ENCODE measurements at regions not wholly inside any gene's neighbourhood (a gene's known extent, or its start where the extent isn't known, plus 50 kb on each side); places are given as distances from the start of the nearest gene placed in this dataset.

DNA sequence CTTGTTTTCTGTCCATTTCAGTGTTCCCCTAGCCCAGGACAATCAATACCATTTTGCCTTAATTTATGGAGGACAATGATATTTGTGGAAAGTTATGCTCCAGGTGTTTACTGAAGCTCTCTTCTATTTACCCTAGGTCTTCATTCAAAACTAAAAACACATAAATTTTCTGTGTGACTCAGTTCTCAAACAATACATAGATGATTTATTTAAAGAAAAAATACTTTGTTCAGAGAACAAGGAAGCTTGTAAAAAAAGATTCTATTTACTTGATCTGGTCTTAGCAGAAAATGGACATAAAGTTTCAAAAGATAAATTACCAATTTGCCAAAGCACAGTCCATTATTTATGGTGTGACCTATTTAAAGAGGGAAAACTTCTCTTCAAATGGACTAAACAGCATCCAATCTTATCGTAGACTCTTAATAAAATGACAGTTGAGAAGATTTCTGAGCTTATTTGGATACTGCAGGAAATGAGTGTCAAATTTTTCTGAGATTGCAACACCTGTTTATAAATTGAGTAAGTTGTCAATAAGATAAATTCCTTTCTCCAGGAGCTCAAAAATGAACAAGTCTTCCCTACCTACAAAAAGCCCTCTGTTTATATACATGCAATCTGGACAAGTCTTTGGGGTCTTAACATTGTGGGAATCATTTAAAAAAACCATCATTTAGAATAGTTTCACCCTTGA, 627.2 kb downstream of the PSAT1 start:
- TF ChIP-seq, protein P1, sequence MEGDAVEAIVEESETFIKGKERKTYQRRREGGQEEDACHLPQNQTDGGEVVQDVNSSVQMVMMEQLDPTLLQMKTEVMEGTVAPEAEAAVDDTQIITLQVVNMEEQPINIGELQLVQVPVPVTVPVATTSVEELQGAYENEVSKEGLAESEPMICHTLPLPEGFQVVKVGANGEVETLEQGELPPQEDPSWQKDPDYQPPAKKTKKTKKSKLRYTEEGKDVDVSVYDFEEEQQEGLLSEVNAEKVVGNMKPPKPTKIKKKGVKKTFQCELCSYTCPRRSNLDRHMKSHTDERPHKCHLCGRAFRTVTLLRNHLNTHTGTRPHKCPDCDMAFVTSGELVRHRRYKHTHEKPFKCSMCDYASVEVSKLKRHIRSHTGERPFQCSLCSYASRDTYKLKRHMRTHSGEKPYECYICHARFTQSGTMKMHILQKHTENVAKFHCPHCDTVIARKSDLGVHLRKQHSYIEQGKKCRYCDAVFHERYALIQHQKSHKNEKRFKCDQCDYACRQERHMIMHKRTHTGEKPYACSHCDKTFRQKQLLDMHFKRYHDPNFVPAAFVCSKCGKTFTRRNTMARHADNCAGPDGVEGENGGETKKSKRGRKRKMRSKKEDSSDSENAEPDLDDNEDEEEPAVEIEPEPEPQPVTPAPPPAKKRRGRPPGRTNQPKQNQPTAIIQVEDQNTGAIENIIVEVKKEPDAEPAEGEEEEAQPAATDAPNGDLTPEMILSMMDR (IDR thresholded peaks at IDR 0.05), result no peak
- Mint-ChIP-seq H3K9me3 (no peaks in the 10 kb centered on the region), H3K4me3 (no peak overlapping the region), H3K27ac (no peak overlapping the region), H3K27me3 (peaks cover 2% of the 10 kb centered on the region), H3K4me1 (no peaks in the 10 kb centered on the region), H3K36me3 (ENCODE audit: low read depth) (no peaks in the 10 kb centered on the region)
- DNase-seq (no peak), ATAC-seq (ENCODE audit: low read depth) (no peak)
- CTCF ChIA-PET, result no interaction called here
- POLR2A ChIA-PET, result no interaction called here
- intact Hi-C loops (cut with micrococcal nuclease), result loop anchor here (10.0 kb wide), 1 partner anchor 61 kb away; no protein-coding TSS in a partner anchor

DNA sequence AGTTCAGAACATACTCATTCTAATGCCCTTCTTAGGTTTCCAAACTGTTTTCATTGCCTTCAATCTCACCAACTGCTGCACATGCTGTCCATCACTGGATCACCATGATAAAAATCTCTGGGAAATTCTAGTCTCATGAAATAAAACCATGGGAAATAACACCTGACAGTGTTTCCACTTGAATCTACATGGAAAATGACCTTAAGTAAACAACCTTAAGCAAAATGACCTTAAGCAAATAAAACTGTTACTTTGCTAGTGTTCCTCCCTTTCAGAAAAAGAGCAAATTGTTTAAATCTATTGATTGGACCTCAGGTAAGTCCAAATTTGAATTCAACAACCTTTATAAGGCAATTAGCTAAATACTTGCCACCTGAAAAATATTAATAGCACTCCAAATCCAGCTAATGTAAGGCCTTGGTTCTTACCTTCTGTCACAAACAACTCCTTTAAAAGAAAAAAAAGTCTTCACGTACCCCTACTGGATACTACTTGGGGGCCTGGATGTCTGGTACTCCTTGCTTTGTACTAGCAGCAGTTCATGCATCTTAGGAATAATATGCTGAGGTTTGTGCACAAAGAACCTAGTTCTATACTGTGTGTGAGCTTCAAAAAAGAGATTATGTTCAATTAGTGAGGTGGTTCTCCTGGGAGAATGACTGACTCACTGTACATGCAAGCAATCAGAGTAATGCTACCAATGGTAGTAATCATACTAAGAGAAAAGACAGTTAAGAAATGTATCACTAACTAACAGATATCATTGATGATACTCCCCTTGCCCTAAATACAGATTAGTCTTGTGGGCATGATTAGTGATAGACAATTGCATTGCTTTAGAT, 630.4 kb downstream of the PSAT1 start:
- no peaks in the 10 kb centered on the region for H3K4me1 Mint-ChIP-seq
- TF ChIP-seq, protein P1 (IDR thresholded peaks at IDR 0.05), result no peak
- H3K36me3 Mint-ChIP-seq (ENCODE audit: low read depth), result no peaks in the 10 kb centered on the region
- H3K27ac Mint-ChIP-seq, result no peak overlapping the region
- H3K9me3 Mint-ChIP-seq, result no peaks in the 10 kb centered on the region
- H3K4me3 Mint-ChIP-seq, result no peak overlapping the region
- DNase-seq, result no peak
- intact Hi-C loops (cut with micrococcal nuclease), result loop anchor here (10.0 kb wide), 1 partner anchor 57 kb away; no protein-coding TSS in a partner anchor
- peaks cover 2% of the 10 kb centered on the region for H3K27me3 Mint-ChIP-seq
- CTCF ChIA-PET, result no interaction called here
- POLR2A ChIA-PET, result no interaction called here
- ATAC-seq (ENCODE audit: low read depth), result no peak

DNA sequence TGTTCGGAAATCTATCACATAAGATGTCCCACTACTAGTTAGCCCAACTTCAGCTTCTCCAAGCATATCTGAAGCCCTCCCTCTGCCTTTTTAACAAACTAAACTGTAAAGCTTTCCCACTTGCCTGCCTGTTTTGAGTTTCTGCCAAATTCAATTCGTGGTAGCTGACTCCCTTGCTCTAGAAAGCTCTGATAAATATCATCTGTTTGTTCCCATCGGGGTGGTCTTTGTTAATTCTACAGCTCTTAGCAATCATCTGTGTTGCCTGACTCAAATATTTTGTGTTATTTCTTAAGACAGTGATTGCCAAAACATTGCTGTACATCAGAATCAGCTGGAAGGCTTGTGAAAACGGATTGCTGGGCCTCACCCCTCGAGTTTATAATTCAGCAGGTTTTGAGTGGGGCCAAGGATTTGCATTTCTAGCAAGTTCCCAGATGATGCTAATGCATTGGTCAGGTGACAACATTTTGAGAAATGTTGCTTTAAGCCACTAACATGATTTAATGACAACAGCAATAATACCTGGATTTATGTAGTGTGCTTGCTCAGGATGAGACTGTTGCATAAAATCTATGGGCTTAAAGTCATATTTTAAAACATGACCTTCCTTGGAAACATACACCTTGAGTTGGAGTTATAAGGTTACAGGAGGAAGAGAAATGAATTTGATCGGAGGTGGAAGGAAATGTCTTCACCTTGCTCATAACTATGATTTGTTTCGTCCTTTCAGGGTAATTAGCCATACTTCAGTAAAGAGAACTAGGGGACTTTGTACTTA, 631.9 kb downstream of the PSAT1 start:
- Mint-ChIP-seq H3K36me3 (ENCODE audit: low read depth) (no peaks in the 10 kb centered on the region), H3K27ac (no peak overlapping the region), H3K4me3 (no peak overlapping the region), H3K9me3 (no peaks in the 10 kb centered on the region), H3K4me1 (no peaks in the 10 kb centered on the region), H3K27me3 (peaks cover 2% of the 10 kb centered on the region)
- POLR2A ChIA-PET, result no interaction called here
- TF ChIP-seq, protein P1 (IDR thresholded peaks at IDR 0.05), result no peak
- CTCF ChIA-PET, result no interaction called here
- no peak for ATAC-seq (ENCODE audit: low read depth)
- no peak for DNase-seq
- intact Hi-C loops (cut with micrococcal nuclease), result loop anchor here (10.0 kb wide), 1 partner anchor 56 kb away; no protein-coding TSS in a partner anchor

DNA sequence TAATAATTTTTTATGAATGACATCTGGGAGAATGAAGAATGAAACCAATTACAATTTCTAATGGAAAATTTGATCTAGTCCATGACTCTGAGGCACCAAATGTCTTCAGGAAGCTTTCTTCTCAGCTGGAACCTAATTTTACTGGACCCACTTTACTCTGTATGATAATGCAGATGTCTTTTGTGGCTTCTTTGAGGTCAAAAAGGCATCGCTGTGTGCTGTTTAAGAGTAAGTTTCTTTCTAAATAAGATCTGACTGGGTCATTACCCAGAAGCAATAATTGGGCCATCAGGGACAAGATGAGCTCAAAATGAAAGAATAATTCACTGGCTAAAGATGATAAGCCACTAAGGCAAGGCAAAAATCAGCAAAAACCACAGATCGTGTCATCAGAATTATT, 633.4 kb downstream of the PSAT1 start:
- POLR2A ChIA-PET, result no interaction called here
- H3K4me3 Mint-ChIP-seq, result no peak overlapping the region
- intact Hi-C loops (cut with micrococcal nuclease), result no loop called here

More for the DNA sequence above, 633.4 kb downstream of the PSAT1 start:
- Mint-ChIP-seq H3K27me3 (peaks cover 2% of the 10 kb centered on the region), H3K36me3 (ENCODE audit: low read depth) (no peaks in the 10 kb centered on the region), H3K4me1 (no peaks in the 10 kb centered on the region), H3K27ac (no peak overlapping the region), H3K9me3 (no peaks in the 10 kb centered on the region)
- CTCF ChIA-PET, result no interaction called here
- no peak for ATAC-seq (ENCODE audit: low read depth)
- TF ChIP-seq, protein P1 (IDR thresholded peaks at IDR 0.05), result no peak
- no peak for DNase-seq
